Testis (tissue), 2 donors: ENCODE measurements at regions not wholly inside any gene's neighbourhood (a gene's known extent, or its start where the extent isn't known, plus 50 kb on each side); places are given as distances from the start of the nearest gene placed in this dataset.

ENCODE experiments used
- DNase-seq: peaks from one replicate; pipeline ENCODE4 v3.0.0-alpha.2; 2019
- H3K27ac ChIP-seq, 2 donors: fragments of 200-600 bp; sonication (generic); one replicate each; pipeline ENCODE4 v1.5.1; 2019
- H3K27me3 ChIP-seq: fragments of 200-600 bp; sonication (generic); one replicate; pipeline ENCODE4 v1.5.1; 2019
- H3K36me3 ChIP-seq: fragments of 200-600 bp; sonication (generic); one replicate; pipeline ENCODE4 v1.5.1; 2017; ENCODE audit warnings: low read depth; ENCODE audit errors: missing control alignments
- H3K4me1 ChIP-seq: fragments of 200-600 bp; sonication (generic); one replicate; pipeline ENCODE4 v1.5.1; 2019
- H3K4me3 ChIP-seq, 2 donors: fragments of 200-600 bp; sonication (generic); one replicate each; pipeline ENCODE4 v1.5.1; 2017 to 2019
- H3K9me3 ChIP-seq: fragments of 200-600 bp; sonication (generic); one replicate; pipeline ENCODE4 v1.5.1; 2017
- CTCF ChIP-seq, 3 experiments: fragments of 450-650 bp in 2 of 3; fragments of 200-600 bp in 1 of 3; sonication (generic) in 1 of 3; IDR thresholded peaks; one replicate each; pipeline ENCODE4 v1.5.1; 2016 to 2019; ENCODE audit warnings: antibody characterized with exemption in 3 of 3, mild to moderate bottlenecking in 2 of 3, moderate library complexity in 1 of 3
- POLR2A ChIP-seq: fragments of 450-650 bp; IDR thresholded peaks from one replicate; pipeline ENCODE4 v1.6.1; 2017; ENCODE audit warnings: antibody characterized with exemption, mild to moderate bottlenecking, moderate library complexity
- WGBS, 2 donors: methylation state at CpG; one replicate each; pipeline ENCODE4 v1.1.5; 2018; 5-methylcytosine and 5-hydroxymethylcytosine counted together
- intact Hi-C: fragments of 100-400 bp; cut with DNase I; formaldehyde crosslinking; loops from one replicate; pipeline ENCODE4 v1.15.1; 2023; ENCODE audit warnings: low total_unique reads

- no peak for DNase-seq
- intact Hi-C loops: no loop called here
- H3K9me3 ChIP-seq: no peaks in the 10 kb centered on the region
- H3K4me1 ChIP-seq: no peaks in the 10 kb centered on the region
- no peaks in the 10 kb centered on the region for H3K36me3 ChIP-seq
- H3K4me3 ChIP-seq: no peak overlapping the region
- no peaks in the 10 kb centered on the region for H3K27me3 ChIP-seq
- no peak overlapping the region for H3K27ac ChIP-seq
- TF ChIP-seq POLR2A (no peak), CTCF (IDR thresholded peaks at IDR 0.05) (no peak)
- WGBS, 2 donors: 16 to 24% methylated on average over 1 of the region's 1 CpG
Measured at GRCh38 chr4:125382995-125383394, 68.2 kb downstream of the FAT4 start.

- no peak for DNase-seq
- H3K27ac ChIP-seq: no peak overlapping the region
- no peaks in the 10 kb centered on the region for H3K4me1 ChIP-seq
- no peak for TF ChIP-seq CTCF (IDR thresholded peaks at IDR 0.05)
- TF ChIP-seq POLR2A: no peak
- H3K9me3 ChIP-seq: no peaks in the 10 kb centered on the region
- no peaks in the 10 kb centered on the region for H3K36me3 ChIP-seq
- intact Hi-C loops: no loop called here
- H3K4me3 ChIP-seq: no peak overlapping the region
- no peaks in the 10 kb centered on the region for H3K27me3 ChIP-seq
Measured at GRCh38 chr4:125387770-125388169, 73.0 kb downstream of the FAT4 start.

GRCh38 chr4:125388613-125389012 lies 73.9 kb downstream of the FAT4 start:
- H3K36me3 ChIP-seq: no peaks in the 10 kb centered on the region
- no peaks in the 10 kb centered on the region for H3K27me3 ChIP-seq
- no peak for DNase-seq
- no peak overlapping the region for H3K27ac ChIP-seq
- no peaks in the 10 kb centered on the region for H3K4me1 ChIP-seq
- H3K9me3 ChIP-seq: no peaks in the 10 kb centered on the region
- intact Hi-C loops: no loop called here
- H3K4me3 ChIP-seq: no peak overlapping the region
- 63 to 69% methylated on average over 1 of the region's 1 CpG for whole genome bisulfite sequencing, 2 donors
- TF ChIP-seq POLR2A (no peak), CTCF (IDR thresholded peaks at IDR 0.05) (no peak)

GRCh38 chr4:125389713-125390112 lies 75.0 kb downstream of the FAT4 start:
- Histone ChIP-seq H3K27me3 (no peaks in the 10 kb centered on the region), H3K27ac (peak overlapping the region in 1 of 2 donors; percentile 52), H3K9me3 (no peaks in the 10 kb centered on the region), H3K4me1 (no peaks in the 10 kb centered on the region), H3K4me3 (no peak overlapping the region), H3K36me3 (no peaks in the 10 kb centered on the region)
- DNase-seq: no peak
- TF ChIP-seq POLR2A: no peak
- TF ChIP-seq CTCF (IDR thresholded peaks at IDR 0.05): no peak
- intact Hi-C loops: no loop called here
- WGBS, 2 donors: 56 to 61% methylated on average over 3 of the region's 3 CpGs

- intact Hi-C loops: no loop called here
- no peaks in the 10 kb centered on the region for H3K4me1 ChIP-seq
- no peak for DNase-seq
- no peak overlapping the region for H3K4me3 ChIP-seq
- H3K27ac ChIP-seq: peak overlapping the region in 1 of 2 donors; percentile 52
- no peaks in the 10 kb centered on the region for H3K27me3 ChIP-seq
- no peaks in the 10 kb centered on the region for H3K36me3 ChIP-seq
- no peaks in the 10 kb centered on the region for H3K9me3 ChIP-seq
- 73 to 75% methylated on average over 4 of the region's 4 CpGs for WGBS, 2 donors
- TF ChIP-seq POLR2A (no peak), CTCF (IDR thresholded peaks at IDR 0.05) (no peak)
Measured at GRCh38 chr4:125390126-125390525, 75.4 kb downstream of the FAT4 start.
